ENCODE measurements at regions not wholly inside any gene's neighbourhood (a gene's known extent, or its start where the extent isn't known, plus 50 kb on each side); places are given as distances from the start of the nearest gene placed in this dataset.
A peak's percentile ranks its signal among the peaks of the same experiment; 100 is the strongest.

DNA sequence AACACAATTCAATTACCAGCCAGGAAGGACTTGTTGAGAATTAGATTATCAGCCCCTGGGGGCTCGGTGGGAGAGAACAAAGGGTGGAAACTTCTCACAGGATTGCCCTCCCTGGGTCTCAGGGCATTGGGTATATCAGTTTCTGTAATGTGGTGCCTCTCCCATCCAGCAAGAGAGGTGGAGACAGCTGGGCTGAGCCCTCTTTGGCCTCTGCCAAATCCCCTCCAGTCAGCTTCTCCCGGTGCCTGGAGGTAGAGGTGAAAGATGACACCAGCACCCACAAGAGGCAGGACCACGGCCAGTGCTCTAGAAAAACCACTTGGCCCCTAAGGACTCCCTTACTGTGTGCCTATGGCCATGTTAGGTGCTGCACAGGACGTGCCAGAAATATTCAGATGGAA lies 179.7 kb downstream of the HAUS1 start:
- TF ChIP-seq, protein P1, sequence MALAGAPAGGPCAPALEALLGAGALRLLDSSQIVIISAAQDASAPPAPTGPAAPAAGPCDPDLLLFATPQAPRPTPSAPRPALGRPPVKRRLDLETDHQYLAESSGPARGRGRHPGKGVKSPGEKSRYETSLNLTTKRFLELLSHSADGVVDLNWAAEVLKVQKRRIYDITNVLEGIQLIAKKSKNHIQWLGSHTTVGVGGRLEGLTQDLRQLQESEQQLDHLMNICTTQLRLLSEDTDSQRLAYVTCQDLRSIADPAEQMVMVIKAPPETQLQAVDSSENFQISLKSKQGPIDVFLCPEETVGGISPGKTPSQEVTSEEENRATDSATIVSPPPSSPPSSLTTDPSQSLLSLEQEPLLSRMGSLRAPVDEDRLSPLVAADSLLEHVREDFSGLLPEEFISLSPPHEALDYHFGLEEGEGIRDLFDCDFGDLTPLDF (CRISPR knock-in tag; IDR thresholded peaks at IDR 0.05), result no peak
- TF ChIP-seq NR2C2 (CRISPR knock-in tag; IDR thresholded peaks at IDR 0.05) (no peak), TEAD4 (CRISPR knock-in tag; IDR thresholded peaks at IDR 0.05) (no peak), ZNF121 (CRISPR knock-in tag; IDR thresholded peaks at IDR 0.05) (no peak), ELF4 (CRISPR knock-in tag; IDR thresholded peaks at IDR 0.05; ENCODE audit: low read depth) (no peak), GRHL2 (CRISPR knock-in tag; IDR thresholded peaks at IDR 0.05; ENCODE audit: insufficient replicate concordance, severe bottlenecking) (no peak)
- no peaks in the 10 kb centered on the region for H3K9me3 Mint-ChIP-seq
- ATAC-seq (peak; percentile 84), DNase-seq (ENCODE audit: low spot score) (peak; percentile 64)
- ChIA-PET CTCF (interaction anchor here (0.6 to 6.2 kb wide), 17 partner anchors 10 to 374 kb away, joined by 3 to 104 read pairs (median 4); partner anchors contain the start of gene LOXHD1), POLR2A (interaction anchor here (1.4 kb wide), 1 partner anchor 10 kb away, joined by 4 read pairs; no protein-coding TSS in a partner anchor)
- H3K4me3 Mint-ChIP-seq, result no peak overlapping the region
- no peaks in the 10 kb centered on the region; the same call in 1 of the 2 replicates for H3K27me3 Mint-ChIP-seq (ENCODE audit: low read depth)
- peak overlapping the region; percentile 81 for H3K27ac Mint-ChIP-seq
- peaks cover 19% of the 10 kb centered on the region for H3K4me1 Mint-ChIP-seq
- H3K36me3 Mint-ChIP-seq, result no peaks in the 10 kb centered on the region

DNA sequence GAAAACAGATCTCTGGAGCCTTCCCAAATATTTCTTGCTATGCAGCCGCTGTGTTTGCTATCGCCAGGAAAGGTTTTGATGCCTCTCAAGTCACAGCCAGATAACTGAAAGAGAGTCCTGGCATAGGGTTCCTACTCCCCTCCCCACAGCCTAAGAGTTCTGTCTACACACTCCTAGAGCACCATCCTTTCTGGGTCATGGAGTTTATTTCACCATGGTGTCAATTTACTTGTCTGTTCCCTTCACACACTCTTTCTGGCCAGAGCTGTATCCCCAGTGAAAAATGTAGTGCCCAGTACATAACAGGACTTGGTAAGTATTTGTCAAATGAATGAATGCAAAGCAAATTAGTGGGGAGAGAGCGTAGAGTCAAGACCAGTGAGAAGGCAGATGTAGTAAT lies 185.3 kb downstream of the HAUS1 start:
- no peak overlapping the region for H3K4me3 Mint-ChIP-seq
- TF ChIP-seq FOXP1 (CRISPR knock-in tag; IDR thresholded peaks at IDR 0.05; ENCODE audit: borderline replicate concordance), result no peak
- TF ChIP-seq HMGA2 (CRISPR knock-in tag; IDR thresholded peaks at IDR 0.05), result no peak
- TF ChIP-seq NFYB (CRISPR knock-in tag; conservative IDR thresholded peaks at IDR 0.05; ENCODE audit: low read depth), result no peak
- no peak for TF ChIP-seq SOX15 (CRISPR knock-in tag; IDR thresholded peaks at IDR 0.05)
- TF ChIP-seq SP1 (CRISPR knock-in tag; conservative IDR thresholded peaks at IDR 0.05), result no peak
- TF ChIP-seq, protein P2, sequence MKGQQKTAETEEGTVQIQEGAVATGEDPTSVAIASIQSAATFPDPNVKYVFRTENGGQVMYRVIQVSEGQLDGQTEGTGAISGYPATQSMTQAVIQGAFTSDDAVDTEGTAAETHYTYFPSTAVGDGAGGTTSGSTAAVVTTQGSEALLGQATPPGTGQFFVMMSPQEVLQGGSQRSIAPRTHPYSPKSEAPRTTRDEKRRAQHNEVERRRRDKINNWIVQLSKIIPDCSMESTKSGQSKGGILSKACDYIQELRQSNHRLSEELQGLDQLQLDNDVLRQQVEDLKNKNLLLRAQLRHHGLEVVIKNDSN (CRISPR knock-in tag; IDR thresholded peaks at IDR 0.05), result no peak
- CTCF ChIA-PET, result interaction anchor here (2.0 kb wide), 1 partner anchor 369 kb away, joined by 6 read pairs; no protein-coding TSS in a partner anchor
- H3K27ac Mint-ChIP-seq, result peak overlapping the region; percentile 5; the same call in 1 of the 2 replicates
- no peaks in the 10 kb centered on the region for H3K9me3 Mint-ChIP-seq
- H3K36me3 Mint-ChIP-seq, result no peaks in the 10 kb centered on the region
- ATAC-seq (no peak), DNase-seq (ENCODE audit: low spot score) (no peak)
- peaks cover 18% of the 10 kb centered on the region for H3K4me1 Mint-ChIP-seq
- no peaks in the 10 kb centered on the region; the same call in 1 of the 2 replicates for H3K27me3 Mint-ChIP-seq (ENCODE audit: low read depth)
- POLR2A ChIA-PET, result no interaction called here

DNA sequence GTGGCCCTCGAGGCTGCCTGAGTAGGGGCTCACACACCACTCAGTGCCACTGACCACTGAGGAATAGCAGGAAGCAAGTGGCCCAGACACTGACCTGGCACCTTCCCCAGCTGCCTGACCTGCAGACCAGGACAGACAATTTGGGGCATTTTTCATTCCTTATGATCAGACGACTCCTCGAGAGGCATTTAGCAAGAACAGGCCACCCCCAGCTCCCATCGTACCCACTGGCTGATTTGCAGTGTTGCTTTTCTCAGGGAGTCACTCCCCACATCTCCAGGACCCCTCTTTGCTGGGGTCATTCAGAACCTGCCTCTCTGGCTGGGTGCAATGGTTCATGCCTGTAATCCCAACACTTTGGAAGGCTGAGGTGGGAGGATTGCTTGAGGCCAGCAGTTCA lies 185.7 kb downstream of the HAUS1 start:
- Mint-ChIP-seq H3K4me3 (no peak overlapping the region), H3K36me3 (no peaks in the 10 kb centered on the region), H3K9me3 (no peaks in the 10 kb centered on the region), H3K27me3 (ENCODE audit: low read depth) (no peaks in the 10 kb centered on the region; the same call in 1 of the 2 replicates), H3K27ac (no peak overlapping the region), H3K4me1 (peaks cover 21% of the 10 kb centered on the region)
- DNase-seq (ENCODE audit: low spot score) (no peak), ATAC-seq (no peak)
- CTCF ChIA-PET, result interaction anchor here (1.2 to 2.7 kb wide), 4 partner anchors 9 to 369 kb away, joined by 4 to 23 read pairs (median 5); a partner anchor contains a TSS
- TF ChIP-seq ZNF671 (CRISPR knock-in tag; IDR thresholded peaks at IDR 0.05) (no peak), ELF4 (CRISPR knock-in tag; IDR thresholded peaks at IDR 0.05; ENCODE audit: low read depth) (no peak), FOXP1 (CRISPR knock-in tag; IDR thresholded peaks at IDR 0.05; ENCODE audit: borderline replicate concordance) (no peak), ZNF263 (CRISPR knock-in tag; IDR thresholded peaks at IDR 0.05; ENCODE audit: low read depth) (no peak), SMAD3 (CRISPR knock-in tag; IDR thresholded peaks at IDR 0.05; ENCODE audit: borderline replicate concordance) (no peak), KAT7 (CRISPR knock-in tag; IDR thresholded peaks at IDR 0.05; ENCODE audit: borderline replicate concordance) (no peak)
- TF ChIP-seq, protein P3, sequence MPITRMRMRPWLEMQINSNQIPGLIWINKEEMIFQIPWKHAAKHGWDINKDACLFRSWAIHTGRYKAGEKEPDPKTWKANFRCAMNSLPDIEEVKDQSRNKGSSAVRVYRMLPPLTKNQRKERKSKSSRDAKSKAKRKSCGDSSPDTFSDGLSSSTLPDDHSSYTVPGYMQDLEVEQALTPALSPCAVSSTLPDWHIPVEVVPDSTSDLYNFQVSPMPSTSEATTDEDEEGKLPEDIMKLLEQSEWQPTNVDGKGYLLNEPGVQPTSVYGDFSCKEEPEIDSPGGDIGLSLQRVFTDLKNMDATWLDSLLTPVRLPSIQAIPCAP (CRISPR knock-in tag; IDR thresholded peaks at IDR 0.05), result no peak
- TF ChIP-seq, protein P4, sequence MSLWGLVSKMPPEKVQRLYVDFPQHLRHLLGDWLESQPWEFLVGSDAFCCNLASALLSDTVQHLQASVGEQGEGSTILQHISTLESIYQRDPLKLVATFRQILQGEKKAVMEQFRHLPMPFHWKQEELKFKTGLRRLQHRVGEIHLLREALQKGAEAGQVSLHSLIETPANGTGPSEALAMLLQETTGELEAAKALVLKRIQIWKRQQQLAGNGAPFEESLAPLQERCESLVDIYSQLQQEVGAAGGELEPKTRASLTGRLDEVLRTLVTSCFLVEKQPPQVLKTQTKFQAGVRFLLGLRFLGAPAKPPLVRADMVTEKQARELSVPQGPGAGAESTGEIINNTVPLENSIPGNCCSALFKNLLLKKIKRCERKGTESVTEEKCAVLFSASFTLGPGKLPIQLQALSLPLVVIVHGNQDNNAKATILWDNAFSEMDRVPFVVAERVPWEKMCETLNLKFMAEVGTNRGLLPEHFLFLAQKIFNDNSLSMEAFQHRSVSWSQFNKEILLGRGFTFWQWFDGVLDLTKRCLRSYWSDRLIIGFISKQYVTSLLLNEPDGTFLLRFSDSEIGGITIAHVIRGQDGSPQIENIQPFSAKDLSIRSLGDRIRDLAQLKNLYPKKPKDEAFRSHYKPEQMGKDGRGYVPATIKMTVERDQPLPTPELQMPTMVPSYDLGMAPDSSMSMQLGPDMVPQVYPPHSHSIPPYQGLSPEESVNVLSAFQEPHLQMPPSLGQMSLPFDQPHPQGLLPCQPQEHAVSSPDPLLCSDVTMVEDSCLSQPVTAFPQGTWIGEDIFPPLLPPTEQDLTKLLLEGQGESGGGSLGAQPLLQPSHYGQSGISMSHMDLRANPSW (CRISPR knock-in tag; conservative IDR thresholded peaks at IDR 0.05; ENCODE audit: low read depth), result no peak
- TF ChIP-seq, protein P2 (CRISPR knock-in tag; IDR thresholded peaks at IDR 0.05), result no peak
- POLR2A ChIA-PET, result no interaction called here
